ENCODE measurements at regions not wholly inside any gene's neighbourhood (a gene's known extent, or its start where the extent isn't known, plus 50 kb on each side); places are given as distances from the start of the nearest gene placed in this dataset.

- peaks cover 18% of the 10 kb centered on the region for H3K9me3 Mint-ChIP-seq
- H3K4me3 Mint-ChIP-seq: no peak overlapping the region
- H3K27me3 Mint-ChIP-seq: no peaks in the 10 kb centered on the region
- H3K4me1 Mint-ChIP-seq: no peaks in the 10 kb centered on the region
- no peaks in the 10 kb centered on the region for H3K36me3 Mint-ChIP-seq
- H3K27ac Mint-ChIP-seq: no peak overlapping the region
Observed at GRCh38 chr13:22693691-22694090, 487.1 kb upstream of the SGCG start.

- no peak overlapping the region for H3K4me3 Mint-ChIP-seq
- no peak overlapping the region for H3K27ac Mint-ChIP-seq
- H3K27me3 Mint-ChIP-seq: no peaks in the 10 kb centered on the region
- H3K9me3 Mint-ChIP-seq: peaks cover 18% of the 10 kb centered on the region
- no peaks in the 10 kb centered on the region for H3K36me3 Mint-ChIP-seq
- H3K4me1 Mint-ChIP-seq: no peaks in the 10 kb centered on the region
Observed at GRCh38 chr13:22696433-22696832, 484.3 kb upstream of the SGCG start.

DNA sequence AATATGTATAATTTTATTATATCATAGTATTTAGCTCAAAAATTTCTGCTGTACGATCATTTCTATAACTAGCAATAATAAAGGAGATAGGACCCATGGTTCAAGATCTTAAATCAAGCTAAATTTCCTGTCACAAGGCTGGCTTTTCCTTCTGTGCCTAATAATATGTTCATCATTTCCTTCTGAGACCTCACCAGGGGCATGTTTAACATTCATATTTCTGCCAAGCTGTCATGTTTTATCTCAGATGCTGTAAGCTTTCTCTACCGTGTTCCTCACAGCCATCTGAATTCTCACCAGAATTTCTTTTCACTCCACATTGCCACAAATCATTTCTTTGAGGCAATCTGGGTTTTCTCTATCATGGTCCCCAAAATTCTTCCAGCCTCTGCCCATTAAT is 482.3 kb upstream of the SGCG start:
- Mint-ChIP-seq H3K36me3 (no peaks in the 10 kb centered on the region), H3K9me3 (peaks cover 18% of the 10 kb centered on the region), H3K4me1 (no peaks in the 10 kb centered on the region), H3K27ac (no peak overlapping the region), H3K27me3 (no peaks in the 10 kb centered on the region), H3K4me3 (no peak overlapping the region)

GRCh38 chr13:22700246-22700887 is 480.4 kb upstream of the SGCG start:
- Mint-ChIP-seq H3K27me3 (no peaks in the 10 kb centered on the region), H3K36me3 (no peaks in the 10 kb centered on the region), H3K4me3 (no peak overlapping the region), H3K27ac (no peak overlapping the region), H3K9me3 (peaks cover 4% of the 10 kb centered on the region), H3K4me1 (no peaks in the 10 kb centered on the region)

GRCh38 chr13:22703601-22704209 is 477.1 kb upstream of the SGCG start:
- Mint-ChIP-seq H3K27ac (no peak overlapping the region), H3K27me3 (no peaks in the 10 kb centered on the region), H3K4me1 (no peaks in the 10 kb centered on the region), H3K36me3 (no peaks in the 10 kb centered on the region), H3K4me3 (no peak overlapping the region), H3K9me3 (no peaks in the 10 kb centered on the region)

- no peaks in the 10 kb centered on the region for H3K27me3 Mint-ChIP-seq
- no peaks in the 10 kb centered on the region for H3K36me3 Mint-ChIP-seq
- H3K9me3 Mint-ChIP-seq: no peaks in the 10 kb centered on the region
- no peak overlapping the region for H3K4me3 Mint-ChIP-seq
- no peak overlapping the region for H3K27ac Mint-ChIP-seq
- no peaks in the 10 kb centered on the region for H3K4me1 Mint-ChIP-seq
Observed at GRCh38 chr13:22707946-22708345, 472.8 kb upstream of the SGCG start.

GRCh38 chr13:22717036-22717435 is 463.7 kb upstream of the SGCG start:
- no peaks in the 10 kb centered on the region for H3K4me1 Mint-ChIP-seq
- H3K27me3 Mint-ChIP-seq: no peaks in the 10 kb centered on the region
- H3K36me3 Mint-ChIP-seq: no peaks in the 10 kb centered on the region
- H3K9me3 Mint-ChIP-seq: no peaks in the 10 kb centered on the region
- no peak overlapping the region for H3K4me3 Mint-ChIP-seq
- H3K27ac Mint-ChIP-seq: no peak overlapping the region

DNA sequence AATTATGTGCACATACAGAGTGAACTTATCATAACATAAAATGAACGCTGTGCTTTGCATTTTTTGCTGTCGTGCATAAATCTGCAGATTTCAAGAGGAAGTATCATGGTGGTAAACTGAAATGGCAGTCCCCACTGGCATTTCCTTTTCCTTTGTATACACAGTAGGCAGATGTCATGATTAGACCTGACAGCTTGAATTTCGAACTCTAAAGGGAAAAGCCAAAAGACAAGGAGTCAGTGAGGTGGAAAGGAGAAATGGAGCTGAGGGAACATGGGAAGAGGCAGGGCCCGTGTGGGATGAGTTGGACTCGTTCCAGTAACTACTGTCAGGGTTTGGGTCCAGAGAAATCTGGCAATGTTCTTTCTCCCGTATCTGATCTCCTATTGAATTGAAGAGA is 454.1 kb upstream of the SGCG start:
- Mint-ChIP-seq H3K9me3 (no peaks in the 10 kb centered on the region), H3K27ac (no peak overlapping the region), H3K36me3 (no peaks in the 10 kb centered on the region), H3K4me3 (no peak overlapping the region), H3K27me3 (peaks cover 8% of the 10 kb centered on the region), H3K4me1 (no peaks in the 10 kb centered on the region)

- no peaks in the 10 kb centered on the region for H3K36me3 Mint-ChIP-seq
- no peak overlapping the region for H3K4me3 Mint-ChIP-seq
- H3K27ac Mint-ChIP-seq: no peak overlapping the region
- no peaks in the 10 kb centered on the region for H3K4me1 Mint-ChIP-seq
- no peaks in the 10 kb centered on the region for H3K9me3 Mint-ChIP-seq
- H3K27me3 Mint-ChIP-seq: peaks cover 12% of the 10 kb centered on the region
Observed at GRCh38 chr13:22735011-22735995, 445.5 kb upstream of the SGCG start.

DNA sequence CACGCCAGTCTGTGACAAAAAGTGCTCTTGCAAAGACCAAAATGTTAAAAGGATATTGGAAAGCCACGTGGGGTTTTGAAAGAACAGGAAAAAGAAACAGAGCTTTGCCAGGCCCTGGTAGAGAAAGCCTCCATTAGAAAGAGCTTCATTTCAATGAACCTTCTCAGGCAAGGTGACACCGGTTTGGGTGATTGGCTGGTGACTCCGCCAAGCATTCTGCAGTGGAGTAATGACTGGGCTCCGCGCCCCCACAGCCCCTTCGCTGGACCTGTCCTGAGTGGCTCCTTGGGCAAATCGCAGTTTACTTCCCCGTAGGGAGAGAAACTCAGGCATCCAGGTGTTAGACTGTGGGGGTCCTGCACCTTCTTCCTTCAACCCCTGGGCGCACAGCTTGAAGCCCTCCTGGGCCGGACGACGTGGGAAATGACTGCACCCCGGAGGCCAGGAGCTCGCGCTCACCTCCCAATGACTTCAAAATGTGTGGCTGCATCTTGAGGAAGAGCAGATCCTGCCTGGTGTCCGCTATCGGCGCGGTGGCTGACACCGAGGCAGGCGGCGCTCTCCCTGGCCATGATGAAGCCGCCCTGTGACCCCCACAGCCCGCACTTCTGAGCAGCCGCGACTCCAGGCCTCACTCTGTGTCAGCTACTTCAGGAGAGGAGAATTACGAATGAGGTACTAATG is 444.6 kb upstream of the SGCG start:
- Mint-ChIP-seq H3K27me3 (peaks cover 12% of the 10 kb centered on the region), H3K4me1 (no peaks in the 10 kb centered on the region), H3K27ac (no peak overlapping the region), H3K4me3 (no peak overlapping the region), H3K36me3 (no peaks in the 10 kb centered on the region), H3K9me3 (no peaks in the 10 kb centered on the region)

DNA sequence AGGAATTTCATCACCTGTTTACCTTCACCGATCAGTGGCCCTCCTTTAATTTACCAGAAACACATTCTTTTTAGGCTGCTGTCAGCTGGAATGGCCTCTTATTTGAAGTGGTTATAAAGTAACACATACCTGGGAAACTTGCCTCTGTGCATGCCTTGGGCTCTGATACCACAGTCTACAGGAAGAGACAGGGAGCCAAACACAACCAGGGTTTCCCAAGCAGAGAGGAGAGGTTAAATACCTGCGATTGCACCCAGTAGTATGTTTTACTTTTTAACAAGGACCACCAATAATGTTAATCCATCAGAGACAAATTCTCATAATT is 444.0 kb upstream of the SGCG start:
- Mint-ChIP-seq H3K4me3 (no peak overlapping the region), H3K27me3 (peaks cover 12% of the 10 kb centered on the region), H3K9me3 (no peaks in the 10 kb centered on the region), H3K27ac (no peak overlapping the region), H3K36me3 (no peaks in the 10 kb centered on the region), H3K4me1 (no peaks in the 10 kb centered on the region)

- no peak overlapping the region for H3K4me3 Mint-ChIP-seq
- no peak overlapping the region for H3K27ac Mint-ChIP-seq
- no peaks in the 10 kb centered on the region for H3K9me3 Mint-ChIP-seq
- no peaks in the 10 kb centered on the region for H3K4me1 Mint-ChIP-seq
- H3K27me3 Mint-ChIP-seq: peaks cover 12% of the 10 kb centered on the region
- no peaks in the 10 kb centered on the region for H3K36me3 Mint-ChIP-seq
Observed at GRCh38 chr13:22738357-22738756, 442.4 kb upstream of the SGCG start.

DNA sequence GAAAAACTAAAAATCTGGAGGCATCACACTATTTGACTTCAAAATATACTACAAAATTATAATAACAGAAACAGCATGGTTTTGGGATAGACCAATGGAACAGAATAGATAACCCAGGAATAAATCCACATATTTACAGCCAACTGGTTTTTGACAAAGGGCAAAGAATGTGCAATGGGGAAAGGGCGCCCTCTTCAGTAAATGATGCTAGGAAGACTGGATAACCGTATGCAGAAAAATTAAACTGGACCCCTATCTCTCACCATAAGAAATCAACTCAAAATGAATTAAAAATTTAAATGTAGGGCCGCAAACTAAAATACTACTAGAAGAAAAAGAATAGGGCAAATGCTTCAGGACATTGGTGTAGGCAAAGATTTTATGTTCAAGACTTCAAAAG is 440.5 kb upstream of the SGCG start:
- Mint-ChIP-seq H3K27ac (no peak overlapping the region), H3K9me3 (no peaks in the 10 kb centered on the region), H3K36me3 (no peaks in the 10 kb centered on the region), H3K4me3 (no peak overlapping the region), H3K4me1 (no peaks in the 10 kb centered on the region), H3K27me3 (peaks cover 4% of the 10 kb centered on the region)

DNA sequence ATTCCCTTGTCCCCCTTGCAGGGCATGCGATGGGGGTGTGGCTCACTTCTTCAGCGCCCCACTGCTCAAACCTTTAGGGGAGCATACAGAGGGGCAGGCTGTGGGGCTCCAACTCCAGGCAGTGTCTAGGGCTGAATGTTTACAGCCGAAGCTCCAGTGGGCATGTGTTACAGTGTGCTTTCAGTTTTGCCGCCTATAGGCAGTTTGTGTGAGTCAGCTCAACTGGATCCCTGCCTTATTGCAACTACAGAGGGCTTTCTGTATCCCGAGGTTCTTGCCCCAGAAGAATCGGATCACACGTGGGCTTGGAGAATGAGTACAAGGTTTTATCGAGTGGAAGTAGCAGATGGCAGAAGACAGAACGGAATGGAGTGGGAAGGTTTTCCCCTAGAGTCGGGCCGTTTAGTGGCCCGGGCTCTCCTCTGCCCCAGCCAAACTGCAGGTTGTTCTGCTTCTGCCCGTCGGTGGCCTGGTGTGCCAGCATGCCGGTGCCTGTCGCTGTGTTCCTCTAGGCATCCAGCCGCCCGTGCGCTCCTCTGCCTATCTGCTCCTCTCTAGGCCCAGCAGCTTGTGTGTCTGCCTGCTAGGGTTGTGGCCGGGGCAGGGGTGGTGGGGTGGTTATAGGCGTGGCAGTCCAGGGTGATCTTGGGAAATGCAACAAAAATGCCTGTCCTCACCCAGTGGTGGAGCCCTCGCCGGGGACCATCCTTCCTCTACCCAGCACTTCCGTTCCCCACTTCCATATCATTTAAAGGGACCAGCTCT is 435.9 kb upstream of the SGCG start:
- H3K27me3 Mint-ChIP-seq: peaks cover 2% of the 10 kb centered on the region
- no peak overlapping the region for H3K27ac Mint-ChIP-seq
- H3K4me1 Mint-ChIP-seq: no peaks in the 10 kb centered on the region
- no peak overlapping the region for H3K4me3 Mint-ChIP-seq
- H3K9me3 Mint-ChIP-seq: no peaks in the 10 kb centered on the region
- H3K36me3 Mint-ChIP-seq: no peaks in the 10 kb centered on the region

DNA sequence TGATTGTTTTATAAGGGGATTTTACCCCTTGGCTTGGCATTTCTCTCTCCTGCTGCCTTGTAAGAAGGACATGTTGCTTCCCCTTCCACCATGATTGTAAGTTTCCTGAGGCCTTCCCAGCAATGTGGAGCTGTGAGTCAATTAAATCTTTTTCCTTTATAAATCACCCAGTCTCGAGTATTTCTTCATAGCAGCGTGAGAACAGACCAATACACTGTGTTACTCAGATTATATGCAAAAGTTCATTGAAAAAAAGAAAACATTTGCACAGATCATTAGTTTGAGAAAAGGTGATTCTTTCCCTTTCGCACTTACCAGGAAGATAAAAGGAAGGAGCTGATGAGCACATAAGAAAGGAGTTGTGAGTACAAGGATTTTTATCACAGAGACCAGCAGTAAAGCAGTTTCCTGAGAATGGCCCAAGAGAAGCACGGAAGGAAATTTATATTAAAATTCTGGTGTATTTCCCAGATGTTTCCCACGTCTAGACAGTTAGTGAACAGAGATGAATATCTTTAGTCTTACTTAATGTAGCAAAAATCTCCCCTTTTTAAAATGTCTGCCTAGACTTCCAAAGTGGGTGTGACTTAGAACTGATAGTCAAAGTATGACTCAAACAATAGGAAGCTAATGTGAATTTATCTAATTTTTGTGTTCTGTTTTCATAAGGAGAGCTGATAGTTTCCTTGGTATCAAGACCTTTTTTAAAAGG is 431.8 kb upstream of the SGCG start:
- Mint-ChIP-seq H3K4me1 (no peaks in the 10 kb centered on the region), H3K4me3 (no peak overlapping the region), H3K27me3 (peaks cover 3% of the 10 kb centered on the region), H3K27ac (no peak overlapping the region), H3K36me3 (no peaks in the 10 kb centered on the region), H3K9me3 (no peaks in the 10 kb centered on the region)
